NCI-H524 (cell line): ENCODE measurements at regions not wholly inside any gene's neighbourhood (a gene's known extent, or its start where the extent isn't known, plus 50 kb on each side); places are given as distances from the start of the nearest gene placed in this dataset.

Source experiments
- DNase-seq, 2 experiments: peaks; one replicate each; lab custom pipeline; 2025; lab: John Stamatoyannopoulos, UW

DNA sequence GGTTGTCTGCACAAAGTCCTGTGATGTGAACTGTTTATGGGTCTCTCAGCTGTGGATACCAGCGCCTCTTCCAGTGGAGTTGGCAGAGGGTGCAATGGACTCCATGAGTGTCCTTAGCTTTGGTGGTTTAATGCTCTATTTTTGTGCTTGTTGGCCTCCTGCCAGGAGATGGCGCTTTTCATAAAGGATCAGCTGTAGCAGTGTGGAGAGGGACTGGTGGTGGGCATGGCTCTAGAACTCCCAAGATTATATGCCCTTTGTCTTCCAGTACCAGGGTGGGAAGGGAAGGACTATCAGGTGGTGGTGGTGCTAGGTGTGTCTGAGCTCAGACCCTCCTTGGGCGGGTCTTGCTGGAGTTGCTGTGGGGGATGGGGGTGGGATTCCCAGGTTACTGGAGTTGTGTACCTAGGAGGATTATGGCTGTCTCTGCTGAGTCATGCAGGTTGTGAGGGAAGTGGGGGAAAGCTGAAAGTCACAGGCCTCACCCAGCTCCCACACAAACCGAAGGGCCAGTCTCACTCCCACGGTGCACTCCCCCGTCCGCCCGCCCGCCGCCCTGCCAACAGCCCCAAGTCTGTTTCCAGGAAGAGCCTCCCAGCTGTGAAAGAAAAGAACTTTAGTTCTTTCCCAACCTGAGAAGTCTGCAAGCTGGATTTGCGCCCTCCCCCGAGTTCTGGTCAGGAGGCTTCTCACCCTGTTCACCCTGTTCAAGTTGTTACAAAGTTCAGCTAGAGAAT is 108.1 kb downstream of the MARCO start:
- DNase-seq = peak; percentile 5 to 61
